H4 (cell line): ENCODE measurements at regions not wholly inside any gene's neighbourhood (a gene's known extent, or its start where the extent isn't known, plus 50 kb on each side); places are given as distances from the start of the nearest gene placed in this dataset.
"Not testable (repeated sequence)": the region's sequence is repeated elsewhere in the genome, so short reads cannot be mapped to it uniquely, and the experiment has no call there.

ENCODE experiments used
- DNase-seq: peaks from one replicate; pipeline ENCODE4 v3.0.0-alpha.2; 2015; ENCODE audit warnings: low spot score

- no peak for DNase-seq
Observed at GRCh38 chr11:134592391-134592990, 180.4 kb upstream of the B3GAT1 start.

- no peak for DNase-seq
Observed at GRCh38 chr11:134591338-134591737, 179.3 kb upstream of the B3GAT1 start.

GRCh38 chr11:134589129-134589528 lies 177.1 kb upstream of the B3GAT1 start:
- DNase-seq: no peak

GRCh38 chr11:134588460-134589110 lies 176.5 kb upstream of the B3GAT1 start:
- DNase-seq: not testable (repeated sequence)

GRCh38 chr11:134587345-134587744 lies 175.3 kb upstream of the B3GAT1 start:
- DNase-seq: no peak

- DNase-seq: no peak
Observed at GRCh38 chr11:134586726-134587125, 174.7 kb upstream of the B3GAT1 start.

GRCh38 chr11:134585666-134586610 lies 173.9 kb upstream of the B3GAT1 start:
- DNase-seq: no peak

- DNase-seq: no peak
Observed at GRCh38 chr11:134584706-134585445, 172.8 kb upstream of the B3GAT1 start.

- no peak for DNase-seq
Observed at GRCh38 chr11:134584001-134584561, 172.0 kb upstream of the B3GAT1 start.

GRCh38 chr11:134583397-134583990 lies 171.5 kb upstream of the B3GAT1 start:
- DNase-seq: no peak

- no peak for DNase-seq
Observed at GRCh38 chr11:134582770-134583095, 170.7 kb upstream of the B3GAT1 start.

GRCh38 chr11:134581966-134582769 lies 170.1 kb upstream of the B3GAT1 start:
- no peak for DNase-seq

- no peak for DNase-seq
Observed at GRCh38 chr11:134581121-134581626, 169.1 kb upstream of the B3GAT1 start.

GRCh38 chr11:134580610-134580975 lies 168.6 kb upstream of the B3GAT1 start:
- DNase-seq: no peak

GRCh38 chr11:134579724-134580609 lies 167.9 kb upstream of the B3GAT1 start:
- no peak for DNase-seq

GRCh38 chr11:134578807-134579723 lies 167.0 kb upstream of the B3GAT1 start:
- no peak for DNase-seq

GRCh38 chr11:134577751-134578395 lies 165.8 kb upstream of the B3GAT1 start:
- DNase-seq: no peak

GRCh38 chr11:134576721-134577171 lies 164.7 kb upstream of the B3GAT1 start:
- no peak for DNase-seq
